Transverse colon (tissue), 4 donors: ENCODE measurements at regions not wholly inside any gene's neighbourhood (a gene's known extent, or its start where the extent isn't known, plus 50 kb on each side); places are given as distances from the start of the nearest gene placed in this dataset.
"Not testable (repeated sequence)": the region's sequence is repeated elsewhere in the genome, so short reads cannot be mapped to it uniquely, and the experiment has no call there.

Experiments
- DNase-seq: peaks from one replicate; pipeline ENCODE4 v3.0.0-alpha.2; 2019
- H3K27ac ChIP-seq, 4 donors: fragments of 200-600 bp; sonication (generic); 2 replicates each; pipeline ENCODE4 v1.5.1; 2016 to 2018; ENCODE audit warnings: inconsistent platforms in 4 of 4
- H3K27me3 ChIP-seq: fragments of 200-600 bp; sonication (generic); 2 replicates; pipeline ENCODE4 v1.5.1; 2017; ENCODE audit warnings: inconsistent platforms
- H3K36me3 ChIP-seq, 4 donors: fragments of 200-600 bp; sonication (generic); 2 replicates each; pipeline ENCODE4 v1.5.1; 2017 to 2019; ENCODE audit warnings: inconsistent platforms in 4 of 4
- H3K4me1 ChIP-seq, 4 donors: fragments of 200-600 bp; sonication (generic); 2 replicates each; pipeline ENCODE4 v1.5.1; 2017 to 2020; ENCODE audit warnings: inconsistent platforms in 4 of 4
- H3K4me3 ChIP-seq, 4 donors: fragments of 200-600 bp; sonication (generic); 1 replicate in 1 of 4; 2 replicates in 3 of 4; pipeline versions ENCODE4 v1.5.1 to v1.6.1; 2017 to 2019; ENCODE audit warnings: inconsistent platforms in 4 of 4
- H3K9me3 ChIP-seq, 2 donors: fragments of 200-600 bp; sonication (generic); 2 replicates each; pipeline ENCODE4 v1.5.1; 2017 to 2019; ENCODE audit warnings: inconsistent platforms in 2 of 2
- EP300 ChIP-seq: sonication (generic); formaldehyde crosslinking; IDR thresholded peaks from one replicate; pipeline ENCODE4 v1.6.1; 2017; ENCODE audit warnings: antibody characterized with exemption, low read depth
- POLR2A ChIP-seq: fragments of 450-650 bp; IDR thresholded peaks from one replicate; pipeline ENCODE4 v1.6.1; 2016; ENCODE audit warnings: antibody characterized with exemption, mild to moderate bottlenecking, moderate library complexity
- POLR2AphosphoS5 ChIP-seq, 3 donors: sonication (generic); formaldehyde crosslinking; IDR thresholded peaks; one replicate each; pipeline ENCODE4 v1.6.1; 2016; ENCODE audit warnings: antibody characterized with exemption in 3 of 3
- WGBS, 2 donors: methylation state at CpG; one replicate each; pipeline ENCODE4 v1.1.5; 2018; ENCODE audit warnings: low coverage in 1 of 2; 5-methylcytosine and 5-hydroxymethylcytosine counted together
- in situ Hi-C, 4 donors: fragments of 200-750 bp; cut with MboI; loops; one replicate each; pipeline versions ENCODE4 v1.15.0 to v1.15.1; 2017; ENCODE audit warnings: low sequenced_read_pairs in 3 of 4, low pct_ligation_motif_present in 1 of 4, low pct_unique_long_range_greater_than_20kb in 1 of 4
- intact Hi-C: fragments of 100-400 bp; cut with DNase I; formaldehyde crosslinking; loops from one replicate; pipeline ENCODE4 v1.15.1; 2023; ENCODE audit warnings: low total_unique reads
- TF ChIP-seq, protein P1 (sequence below), 5 experiments: fragments of 200-600 bp in 3 of 5; fragments of 450-650 bp in 2 of 5; sonication (generic) in 3 of 5; IDR thresholded peaks; 1 replicate in 2 of 5; 2 replicates in 3 of 5; pipeline ENCODE4 v1.5.1; 2016 to 2017; ENCODE audit warnings: antibody characterized with exemption in 5 of 5, inconsistent platforms in 3 of 5, mild to moderate bottlenecking in 2 of 5, moderate library complexity in 1 of 5

DNA sequence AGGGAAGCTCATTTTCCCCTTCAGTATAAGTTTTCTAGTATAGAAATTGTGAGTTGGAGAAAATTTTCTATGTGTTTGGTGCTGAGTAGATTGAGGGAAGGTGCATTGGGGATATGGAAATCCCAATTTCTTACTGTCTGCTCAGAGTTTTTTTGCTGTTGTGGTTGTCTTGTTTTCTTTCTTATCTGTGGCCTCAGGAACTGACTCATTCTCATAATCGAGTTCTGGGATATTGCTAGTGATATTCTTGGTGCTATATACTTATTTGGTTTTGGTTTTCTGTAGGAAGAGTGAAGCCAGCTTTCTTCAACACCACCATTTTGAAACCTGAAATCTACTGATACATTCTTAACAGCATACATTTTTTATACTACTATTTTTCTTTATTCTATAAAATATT, 869.2 kb downstream of the DIPK2A start:
- TF ChIP-seq, protein P1, sequence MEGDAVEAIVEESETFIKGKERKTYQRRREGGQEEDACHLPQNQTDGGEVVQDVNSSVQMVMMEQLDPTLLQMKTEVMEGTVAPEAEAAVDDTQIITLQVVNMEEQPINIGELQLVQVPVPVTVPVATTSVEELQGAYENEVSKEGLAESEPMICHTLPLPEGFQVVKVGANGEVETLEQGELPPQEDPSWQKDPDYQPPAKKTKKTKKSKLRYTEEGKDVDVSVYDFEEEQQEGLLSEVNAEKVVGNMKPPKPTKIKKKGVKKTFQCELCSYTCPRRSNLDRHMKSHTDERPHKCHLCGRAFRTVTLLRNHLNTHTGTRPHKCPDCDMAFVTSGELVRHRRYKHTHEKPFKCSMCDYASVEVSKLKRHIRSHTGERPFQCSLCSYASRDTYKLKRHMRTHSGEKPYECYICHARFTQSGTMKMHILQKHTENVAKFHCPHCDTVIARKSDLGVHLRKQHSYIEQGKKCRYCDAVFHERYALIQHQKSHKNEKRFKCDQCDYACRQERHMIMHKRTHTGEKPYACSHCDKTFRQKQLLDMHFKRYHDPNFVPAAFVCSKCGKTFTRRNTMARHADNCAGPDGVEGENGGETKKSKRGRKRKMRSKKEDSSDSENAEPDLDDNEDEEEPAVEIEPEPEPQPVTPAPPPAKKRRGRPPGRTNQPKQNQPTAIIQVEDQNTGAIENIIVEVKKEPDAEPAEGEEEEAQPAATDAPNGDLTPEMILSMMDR (IDR thresholded peaks at IDR 0.05), result no peak
- TF ChIP-seq POLR2AphosphoS5 (IDR thresholded peaks at IDR 0.05) (no peak), EP300 (no peak), POLR2A (no peak)
- Histone ChIP-seq H3K4me3 (no peak overlapping the region), H3K36me3 (no peaks in the 10 kb centered on the region), H3K4me1 (no peaks in the 10 kb centered on the region), H3K27me3 (no peaks in the 10 kb centered on the region), H3K27ac (no peak overlapping the region), H3K9me3 (peaks cover 0 to 8% of the 10 kb centered on the region in 2 donors)
- 38 to 50% methylated on average over 1 of the region's 1 CpG for WGBS, 2 donors
- in situ Hi-C loops, result no loop called here
- no peak for DNase-seq
- intact Hi-C loops, result no loop called here

DNA sequence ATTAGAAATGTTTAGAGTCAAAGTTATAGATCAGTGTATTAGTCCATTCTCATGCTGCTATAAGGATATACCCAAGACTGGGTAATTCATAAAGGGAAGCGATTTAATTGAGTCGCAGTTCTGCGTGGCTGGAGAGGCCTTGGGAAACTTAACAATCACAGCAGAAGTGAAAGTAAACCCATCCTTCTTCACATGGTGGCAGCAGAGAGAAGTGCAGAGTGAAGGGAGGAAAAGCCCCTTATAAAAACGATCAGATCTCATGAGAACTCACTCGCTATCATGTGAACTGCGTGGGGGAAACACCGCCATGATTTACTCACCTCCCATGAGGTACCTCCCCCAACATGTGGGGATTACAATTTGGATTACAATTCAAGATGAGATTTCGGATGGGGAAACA, 871.5 kb downstream of the DIPK2A start:
- no peaks in the 10 kb centered on the region for H3K36me3 ChIP-seq
- TF ChIP-seq EP300, result no peak
- TF ChIP-seq POLR2AphosphoS5 (IDR thresholded peaks at IDR 0.05), result no peak
- no peak overlapping the region for H3K27ac ChIP-seq
- H3K4me1 ChIP-seq, result no peaks in the 10 kb centered on the region
- 71 to 86% methylated on average over 7 to 8 of the region's 8 CpGs for WGBS, 2 donors
- in situ Hi-C loops (no loop called here), intact Hi-C loops (no loop called here)
- no peak for DNase-seq
- peaks cover 0 to 8% of the 10 kb centered on the region in 2 donors for H3K9me3 ChIP-seq
- H3K27me3 ChIP-seq, result no peaks in the 10 kb centered on the region
- no peak overlapping the region for H3K4me3 ChIP-seq

DNA sequence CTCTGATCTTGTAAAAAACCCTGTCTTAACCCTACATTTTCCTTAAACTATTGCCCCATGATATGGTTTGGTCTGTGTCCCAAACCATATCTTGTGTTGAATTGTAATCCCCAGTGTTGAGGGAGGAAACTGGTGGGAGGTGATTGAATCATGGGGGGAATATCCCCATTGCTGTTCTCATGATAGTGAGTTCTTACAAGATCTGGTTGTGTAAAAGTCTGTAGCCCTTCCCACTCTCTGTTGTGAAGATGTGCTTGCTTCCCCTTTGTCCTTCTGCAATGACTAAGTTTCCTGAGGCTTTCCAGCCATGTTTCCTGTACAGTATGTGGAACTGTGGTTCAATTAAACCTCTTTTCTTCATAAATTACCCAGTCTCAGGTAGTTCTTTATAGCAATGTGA, 881.4 kb downstream of the DIPK2A start:
- DNase-seq, result no peak
- Histone ChIP-seq H3K4me3 (no peak overlapping the region), H3K36me3 (no peaks in the 10 kb centered on the region), H3K4me1 (no peaks in the 10 kb centered on the region), H3K27ac (no peak overlapping the region), H3K27me3 (no peaks in the 10 kb centered on the region), H3K9me3 (no peaks in the 10 kb centered on the region)
- TF ChIP-seq POLR2AphosphoS5 (IDR thresholded peaks at IDR 0.05), result no peak
- TF ChIP-seq EP300, result no peak
- no peak for TF ChIP-seq POLR2A
- TF ChIP-seq, protein P1 (IDR thresholded peaks at IDR 0.05), result no peak
- in situ Hi-C loops (no loop called here), intact Hi-C loops (no loop called here)

DNA sequence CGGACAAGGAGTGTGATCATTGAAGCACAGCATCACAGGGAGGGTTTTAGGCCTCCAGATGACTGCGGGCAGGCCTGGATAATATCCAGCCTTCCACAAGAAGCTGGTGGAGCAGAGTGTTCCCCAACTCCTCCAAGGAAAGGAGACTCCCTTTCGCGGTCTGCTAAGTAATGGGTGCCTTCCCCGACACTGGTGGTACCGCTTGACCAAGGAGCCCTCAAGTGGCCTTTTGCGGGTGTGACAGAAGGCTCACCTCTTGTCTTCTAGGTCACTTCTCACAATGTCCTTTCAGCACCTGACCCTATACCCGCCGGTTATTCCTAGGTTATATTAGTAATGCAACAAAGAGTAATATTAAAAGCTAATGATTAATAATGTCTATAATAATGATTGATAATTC, 882.4 kb downstream of the DIPK2A start:
- DNase-seq, result not testable (repeated sequence)
- 90 to 93% methylated on average over 7 to 9 of the region's 9 CpGs for WGBS, 2 donors

DNA sequence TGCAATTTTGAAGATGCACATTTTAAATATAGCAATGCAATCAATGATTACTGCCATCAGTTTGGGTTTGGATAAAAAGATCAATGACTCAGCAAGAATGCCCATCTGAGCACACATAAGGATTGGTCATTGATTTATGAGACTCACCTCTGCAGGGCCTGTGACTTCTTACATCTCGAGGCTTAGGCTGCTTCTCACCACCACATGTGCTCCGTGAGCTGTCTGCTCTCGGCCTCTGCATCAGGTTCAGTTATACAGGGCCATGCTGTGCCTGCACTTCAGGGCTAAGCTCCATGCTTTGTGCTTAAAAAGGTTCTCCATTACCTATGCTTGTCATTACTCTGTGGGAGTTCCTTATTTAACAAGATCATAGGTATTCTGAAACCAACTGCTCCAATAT, 887.5 kb downstream of the DIPK2A start:
- DNase-seq, result no peak
- intact Hi-C loops (no loop called here), in situ Hi-C loops (no loop called here)
- Histone ChIP-seq H3K4me3 (no peak overlapping the region), H3K27me3 (no peaks in the 10 kb centered on the region), H3K4me1 (no peaks in the 10 kb centered on the region), H3K27ac (no peak overlapping the region), H3K9me3 (no peaks in the 10 kb centered on the region), H3K36me3 (no peaks in the 10 kb centered on the region)
- TF ChIP-seq, protein P1 (IDR thresholded peaks at IDR 0.05), result no peak
- no peak for TF ChIP-seq EP300
- no peak for TF ChIP-seq POLR2AphosphoS5 (IDR thresholded peaks at IDR 0.05)
- TF ChIP-seq POLR2A, result no peak
- 69% methylated on average over 3 of the region's 3 CpGs; no CpG with 5 or more reads in 1 of the 2 donors for WGBS, 2 donors

More for the DNA sequence above, 882.4 kb downstream of the DIPK2A start:
- H3K36me3 ChIP-seq, H3K27ac ChIP-seq, H3K4me1 ChIP-seq, H3K4me3 ChIP-seq, in situ Hi-C loops, H3K27me3 ChIP-seq, H3K9me3 ChIP-seq, intact Hi-C loops: not testable (repeated sequence)
